ENCODE measurements at regions not wholly inside any gene's neighbourhood (a gene's known extent, or its start where the extent isn't known, plus 50 kb on each side); places are given as distances from the start of the nearest gene placed in this dataset.

DNA sequence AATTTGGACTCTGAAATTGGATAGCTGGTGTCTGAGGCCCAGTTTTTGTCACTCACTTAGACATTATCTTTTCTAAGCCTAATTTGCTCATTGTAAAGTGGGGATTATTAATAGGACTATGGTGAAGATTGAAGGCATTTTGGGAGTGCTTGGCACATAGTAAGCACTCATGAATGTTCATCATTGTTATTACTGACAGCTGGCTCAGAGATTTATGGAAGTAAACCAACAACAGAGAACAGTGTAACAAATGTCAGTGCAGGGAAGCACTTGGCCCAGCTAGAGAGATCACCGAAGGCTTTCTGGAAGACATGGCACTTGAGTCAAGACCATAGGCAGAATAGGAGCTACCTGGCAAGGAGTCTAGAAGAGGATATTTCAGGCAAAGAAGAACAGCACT lies 92.3 kb downstream of the RFC3 start:
- TF ChIP-seq POLR2AphosphoS5 (IDR thresholded peaks at IDR 0.05; ENCODE audit: low read depth, low read length) = no peak
- no peak for TF ChIP-seq POLR2A (IDR thresholded peaks at IDR 0.05; ENCODE audit: low read depth, low read length)
- no peak for TF ChIP-seq TAF1 (IDR thresholded peaks at IDR 0.05; ENCODE audit: borderline replicate concordance, low read depth, low read length)
